ENCODE measurements at regions not wholly inside any gene's neighbourhood (a gene's known extent, or its start where the extent isn't known, plus 50 kb on each side); places are given as distances from the start of the nearest gene placed in this dataset.
A peak's percentile ranks its signal among the peaks of the same experiment; 100 is the strongest.
"Not testable (repeated sequence)": the region's sequence is repeated elsewhere in the genome, so short reads cannot be mapped to it uniquely, and the experiment has no call there.

GRCh38 chr13:48583859-48584311 is 51.0 kb upstream of the RCBTB2 start:
- DNase-seq, result no peak

- DNase-seq, result no peak
Observed at GRCh38 chr13:48585456-48585840, 52.6 kb upstream of the RCBTB2 start.

GRCh38 chr13:48586591-48587103 is 53.8 kb upstream of the RCBTB2 start:
- DNase-seq, result peak in 1 of 5 donors; percentile 31

GRCh38 chr13:48588120-48588519 is 55.2 kb upstream of the RCBTB2 start:
- DNase-seq, result no peak

GRCh38 chr13:48590141-48590901 is 57.4 kb upstream of the RCBTB2 start:
- DNase-seq, result no peak

GRCh38 chr13:48591124-48591872 is 58.4 kb upstream of the RCBTB2 start:
- not testable (repeated sequence) for DNase-seq

- no peak for DNase-seq
Observed at GRCh38 chr13:48591889-48592687, 59.2 kb upstream of the RCBTB2 start.

- no peak for DNase-seq
Observed at GRCh38 chr13:48592688-48593049, 59.8 kb upstream of the RCBTB2 start.

GRCh38 chr13:48593536-48593935 is 60.2 kb upstream of the CYSLTR2 start:
- no peak for DNase-seq

- no peak for DNase-seq
Observed at GRCh38 chr13:48594096-48594815, 59.5 kb upstream of the CYSLTR2 start.

GRCh38 chr13:48595431-48596429 is 58.0 kb upstream of the CYSLTR2 start:
- peak; percentile 11 to 64 (median 39) for DNase-seq

GRCh38 chr13:48600374-48601364 is 53.1 kb upstream of the CYSLTR2 start:
- no peak for DNase-seq

GRCh38 chr13:48602296-48603016 is 51.3 kb upstream of the CYSLTR2 start:
- no peak for DNase-seq

GRCh38 chr13:48603375-48603774 is 50.4 kb upstream of the CYSLTR2 start:
- DNase-seq, result no peak

Data from T-helper 1 cell (primary cell).